Neural progenitor cell (in vitro differentiated cells): ENCODE measurements at regions not wholly inside any gene's neighbourhood (a gene's known extent, or its start where the extent isn't known, plus 50 kb on each side); places are given as distances from the start of the nearest gene placed in this dataset.

Experiments
- DNase-seq: peaks from one replicate; pipeline ENCODE4 v3.0.0-alpha.2; 2016; ENCODE audit warnings: low spot score
- H2AFZ ChIP-seq: fragments of 200-600 bp; sonication (generic); replicated peaks from 2 replicates; pipeline ENCODE4 v1.6.1; 2016; ENCODE audit warnings: antibody characterized with exemption
- H3F3A ChIP-seq: fragments of 200-600 bp; sonication (generic); 2 replicates; pipeline ENCODE4 v1.6.1; 2016; ENCODE audit warnings: antibody characterized with exemption, low read depth
- H3K27ac ChIP-seq: fragments of 200-600 bp; sonication (generic); 2 replicates; pipeline ENCODE4 v1.5.1; 2016; ENCODE audit warnings: mild to moderate bottlenecking
- H3K27me3 ChIP-seq: fragments of 200-600 bp; sonication (generic); 2 replicates; pipeline ENCODE4 v1.6.1; 2016; ENCODE audit warnings: mild to moderate bottlenecking, moderate library complexity
- H3K36me3 ChIP-seq: fragments of 200-600 bp; sonication (generic); 2 replicates; pipeline ENCODE4 v1.5.1; 2016
- H3K4me1 ChIP-seq: fragments of 200-600 bp; sonication (generic); 2 replicates; pipeline ENCODE4 v1.6.1; 2016; ENCODE audit warnings: mixed run types
- H3K4me2 ChIP-seq: fragments of 200-600 bp; sonication (generic); 2 replicates; pipeline ENCODE4 v1.6.1; 2016
- H3K4me3 ChIP-seq: fragments of 200-600 bp; sonication (generic); 2 replicates; pipeline ENCODE4 v1.5.1; 2016
- H3K79me2 ChIP-seq: fragments of 200-600 bp; sonication (generic); 2 replicates; pipeline ENCODE4 v1.6.1; 2016; ENCODE audit warnings: low read depth
- H3K9ac ChIP-seq: fragments of 200-600 bp; sonication (generic); 2 replicates; pipeline ENCODE4 v1.6.1; 2016
- H3K9me3 ChIP-seq: fragments of 200-600 bp; sonication (generic); 2 replicates; pipeline ENCODE4 v1.5.1; 2016; ENCODE audit warnings: low read depth
- H4K20me1 ChIP-seq: fragments of 200-600 bp; sonication (generic); 2 replicates; pipeline ENCODE4 v1.6.1; 2016; ENCODE audit warnings: low read depth
- H3K27ac Mint-ChIP-seq: 3 replicates; pipeline ENCODE4 v1.8.0; 2021; ENCODE audit warnings: mixed read lengths
- H3K27me3 Mint-ChIP-seq: 2 replicates; pipeline ENCODE4 v1.8.0; 2022; ENCODE audit warnings: low read depth, mild to moderate bottlenecking, inconsistent platforms, moderate library complexity, mixed read lengths; ENCODE audit not compliant: insufficient read depth
- H3K36me3 Mint-ChIP-seq: 3 replicates; pipeline ENCODE4 v1.8.0; 2021; ENCODE audit warnings: mixed read lengths
- H3K4me1 Mint-ChIP-seq: 3 replicates; pipeline ENCODE4 v1.8.0; 2021; ENCODE audit warnings: mixed read lengths
- H3K4me3 Mint-ChIP-seq: 3 replicates; pipeline ENCODE4 v1.8.0; 2021; ENCODE audit warnings: mild to moderate bottlenecking, moderate library complexity, mixed read lengths
- H3K9me3 Mint-ChIP-seq: 3 replicates; pipeline ENCODE4 v1.8.0; 2020; ENCODE audit warnings: mixed read lengths
- CTCF ChIP-seq: fragments of 200-600 bp; sonication (generic); IDR thresholded peaks from 2 replicates; pipeline ENCODE4 v1.5.1; 2017; ENCODE audit warnings: antibody characterized with exemption, mild to moderate bottlenecking
- EZH2 ChIP-seq: fragments of 200-600 bp; sonication (generic); IDR thresholded peaks from 2 replicates; pipeline ENCODE4 v1.6.1; 2017; ENCODE audit warnings: antibody characterized with exemption, mild to moderate bottlenecking, moderate library complexity
- EZH2phosphoT487 ChIP-seq: fragments of 200-600 bp; sonication (generic); IDR thresholded peaks from 2 replicates; pipeline ENCODE4 v1.6.1; 2017; ENCODE audit warnings: antibody characterized with exemption

DNA sequence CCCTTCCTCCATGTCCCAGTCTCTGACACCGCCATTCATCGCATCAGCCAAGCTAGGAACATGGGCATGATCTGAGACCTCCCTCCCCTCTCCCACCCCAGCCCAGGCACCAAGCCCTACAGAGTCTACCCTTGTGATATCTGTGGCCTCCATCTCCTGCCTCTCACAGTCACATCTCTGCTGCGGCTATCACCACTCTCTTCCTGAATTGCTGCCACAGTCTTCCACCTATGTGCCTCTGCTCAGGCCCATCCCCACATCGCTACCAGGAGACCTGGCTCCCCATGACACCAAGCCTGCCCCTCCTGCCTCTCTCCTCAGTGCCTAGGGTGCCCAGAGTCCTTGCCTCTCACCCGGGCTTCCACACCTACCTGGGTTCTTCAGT is 82.7 kb upstream of the BCAR3 start:
- H3K4me3 Mint-ChIP-seq: no peak overlapping the region
- Histone ChIP-seq H4K20me1 (no peaks in the 10 kb centered on the region), H2AFZ (no peak overlapping the region), H3K9ac (no peak overlapping the region), H3K27me3 (peaks cover 3% of the 10 kb centered on the region), H3K4me1 (peaks cover 29% of the 10 kb centered on the region), H3K27ac (no peak overlapping the region), H3K9me3 (no peaks in the 10 kb centered on the region), H3F3A (peaks cover 8% of the 10 kb centered on the region), H3K4me3 (no peak overlapping the region), H3K36me3 (no peaks in the 10 kb centered on the region), H3K79me2 (no peaks in the 10 kb centered on the region), H3K4me2 (no peak overlapping the region)
- peaks cover 37% of the 10 kb centered on the region for H3K4me1 Mint-ChIP-seq
- peaks cover 8% of the 10 kb centered on the region for H3K27me3 Mint-ChIP-seq
- H3K27ac Mint-ChIP-seq: peak overlapping the region; percentile 25
- H3K36me3 Mint-ChIP-seq: no peaks in the 10 kb centered on the region
- no peak for TF ChIP-seq EZH2
- no peak for TF ChIP-seq CTCF
- no peak for TF ChIP-seq EZH2phosphoT487
- DNase-seq: no peak
- peaks cover 4% of the 10 kb centered on the region for H3K9me3 Mint-ChIP-seq

DNA sequence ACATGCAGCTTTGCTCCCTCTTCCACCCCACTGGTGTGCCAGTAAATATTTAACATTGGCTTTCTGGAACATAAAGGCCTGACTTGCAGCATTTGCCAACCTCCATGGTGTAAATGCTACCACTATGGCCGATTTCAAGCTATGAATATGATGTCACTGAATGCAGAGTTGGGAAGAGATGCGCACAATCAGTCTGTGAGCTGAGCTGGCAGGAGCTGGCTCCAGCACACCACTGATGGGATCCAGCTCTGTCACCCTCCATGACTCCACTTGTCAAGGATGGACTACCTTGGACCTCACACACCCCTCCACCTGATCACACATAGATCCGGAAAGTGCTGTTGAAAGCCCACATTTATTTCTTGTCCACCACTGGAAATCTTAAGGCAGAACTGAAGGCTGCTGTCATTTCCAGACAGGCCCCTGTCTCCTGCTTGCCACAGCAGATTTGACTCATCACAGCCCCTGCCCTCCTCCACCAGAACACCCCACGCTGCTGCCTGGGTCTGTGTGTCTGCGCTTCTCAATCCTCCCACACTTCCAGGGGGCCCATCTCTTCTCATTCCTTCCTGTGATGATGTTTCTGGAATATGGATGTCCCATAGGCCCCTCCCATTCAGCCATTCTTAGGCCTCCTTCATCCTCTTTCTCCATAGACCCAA is 82.2 kb upstream of the BCAR3 start:
- H3K9me3 ChIP-seq: no peaks in the 10 kb centered on the region
- Mint-ChIP-seq H3K9me3 (peaks cover 4% of the 10 kb centered on the region), H3K27ac (peak overlapping the region; percentile 52), H3K36me3 (no peaks in the 10 kb centered on the region), H3K4me1 (peaks cover 34% of the 10 kb centered on the region), H3K27me3 (peaks cover 8% of the 10 kb centered on the region), H3K4me3 (peak overlapping the region; percentile 2)
- no peak for DNase-seq
- H4K20me1 ChIP-seq: no peaks in the 10 kb centered on the region
- H3K79me2 ChIP-seq: no peaks in the 10 kb centered on the region
- H3K27ac ChIP-seq: no peak overlapping the region
- H3K27me3 ChIP-seq: peaks cover 3% of the 10 kb centered on the region
- H3K4me2 ChIP-seq: no peak overlapping the region
- H3K4me3 ChIP-seq: no peak overlapping the region
- no peak for TF ChIP-seq EZH2phosphoT487
- no peak for TF ChIP-seq EZH2
- TF ChIP-seq CTCF: no peak
- peaks cover 5% of the 10 kb centered on the region for H3F3A ChIP-seq
- H3K4me1 ChIP-seq: peaks cover 24% of the 10 kb centered on the region
- H3K36me3 ChIP-seq: no peaks in the 10 kb centered on the region
- H2AFZ ChIP-seq: no peak overlapping the region
- no peak overlapping the region for H3K9ac ChIP-seq

GRCh38 chr1:93758842-93759515 is 77.3 kb upstream of the BCAR3 start:
- Histone ChIP-seq H2AFZ (no peak overlapping the region), H3K27ac (no peak overlapping the region)
- H3K4me1 Mint-ChIP-seq: peaks cover 37% of the 10 kb centered on the region

More at GRCh38 chr1:93758842-93759515, 77.3 kb upstream of the BCAR3 start:
- no peaks in the 10 kb centered on the region for H4K20me1 ChIP-seq
- no peak for TF ChIP-seq EZH2phosphoT487
- no peak for TF ChIP-seq CTCF
- TF ChIP-seq EZH2: no peak
- H3F3A ChIP-seq: no peaks in the 10 kb centered on the region
- Mint-ChIP-seq H3K9me3 (peaks cover 2% of the 10 kb centered on the region), H3K36me3 (no peaks in the 10 kb centered on the region), H3K27ac (no peak overlapping the region), H3K4me3 (no peak overlapping the region), H3K27me3 (peaks cover 15% of the 10 kb centered on the region)
- H3K27me3 ChIP-seq: no peaks in the 10 kb centered on the region
- H3K9ac ChIP-seq: no peak overlapping the region
- H3K4me2 ChIP-seq: no peak overlapping the region
- no peaks in the 10 kb centered on the region for H3K36me3 ChIP-seq
- no peak for DNase-seq
- H3K79me2 ChIP-seq: no peaks in the 10 kb centered on the region
- H3K9me3 ChIP-seq: no peaks in the 10 kb centered on the region
- peaks cover 6% of the 10 kb centered on the region for H3K4me1 ChIP-seq
- no peak overlapping the region for H3K4me3 ChIP-seq
